GM19035 (cell line): ENCODE measurements at regions not wholly inside any gene's neighbourhood (a gene's known extent, or its start where the extent isn't known, plus 50 kb on each side); places are given as distances from the start of the nearest gene placed in this dataset.

Experiments used
- ATAC-seq: cut with Tn5 transposase; IDR thresholded peaks from one replicate; pipeline ENCODE4 v1.9.1; 2021; ENCODE audit not compliant: unreplicated experiment

DNA sequence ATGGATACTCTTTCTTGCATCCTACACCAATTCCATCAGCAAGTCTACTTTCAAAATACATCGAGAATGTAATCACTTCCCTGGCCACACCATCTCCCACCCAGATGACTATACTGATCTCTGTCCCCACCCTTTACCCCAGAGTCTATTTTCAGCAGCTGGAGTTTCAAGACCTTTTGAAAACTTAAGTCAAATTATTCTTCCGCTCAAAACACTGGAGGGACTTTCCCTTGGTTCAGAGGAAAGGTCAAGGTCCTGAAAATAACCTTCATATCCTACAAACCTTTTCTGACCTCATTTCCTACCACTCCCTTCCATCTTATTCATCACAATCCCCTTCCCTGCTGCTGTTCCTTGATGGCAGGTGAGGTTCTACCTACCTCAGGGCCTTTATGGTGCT lies 58.8 kb upstream of the LYPD6 start:
- peak; percentile 81 for ATAC-seq

DNA sequence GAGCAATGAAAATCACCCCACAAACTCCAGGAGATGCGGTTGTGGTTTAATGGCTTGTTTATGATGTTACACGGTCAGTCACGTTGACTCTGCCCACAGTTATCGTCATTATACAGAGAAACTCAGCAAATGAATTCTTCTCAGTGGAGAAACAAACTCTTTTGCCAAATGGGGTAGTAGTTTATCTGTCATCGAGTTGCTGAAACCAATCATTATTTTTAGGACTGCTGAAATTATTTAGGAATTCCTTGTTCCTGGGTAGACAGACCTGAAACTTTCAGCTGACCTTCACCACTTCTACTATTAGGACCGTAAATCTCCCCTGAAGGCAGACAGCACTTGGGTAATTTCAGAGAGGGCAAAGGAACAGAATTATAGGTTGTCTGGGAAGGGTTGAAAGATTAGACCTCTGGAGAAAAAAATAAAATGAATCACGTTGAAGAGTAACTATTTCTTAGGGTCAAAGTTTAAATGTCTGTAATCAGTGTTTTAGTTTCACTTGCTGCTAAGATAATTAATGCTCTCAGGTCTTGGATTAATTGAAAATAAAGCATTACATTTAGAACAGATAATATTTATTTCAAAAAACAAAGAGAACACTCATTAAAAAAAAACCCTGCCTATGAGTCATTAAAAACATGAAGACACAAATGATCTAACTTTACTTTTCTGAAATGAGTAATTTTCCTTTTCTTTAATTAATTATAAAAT lies 52.1 kb upstream of the LYPD6 start:
- no peak for ATAC-seq

DNA sequence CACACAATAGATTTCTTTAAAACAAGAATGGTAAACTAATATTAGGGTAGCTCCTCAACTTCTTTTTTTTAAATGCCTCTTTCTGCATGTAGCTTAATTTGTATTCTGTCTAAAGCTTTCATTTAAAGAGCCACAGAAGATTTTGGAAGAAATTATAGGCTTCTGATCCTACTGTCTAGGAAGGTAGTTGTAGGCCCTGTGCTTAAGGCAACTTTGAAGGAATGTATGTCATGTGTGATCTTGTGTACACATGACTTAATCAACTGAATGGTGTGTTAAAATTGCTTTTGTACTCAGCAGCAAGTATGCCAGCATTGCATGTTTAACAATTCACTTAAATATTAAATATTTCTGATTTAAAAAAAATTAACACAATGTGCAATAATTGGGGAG lies 51.5 kb upstream of the LYPD6 start:
- ATAC-seq = no peak
